Ovary (tissue), 3 donors: ENCODE measurements at regions not wholly inside any gene's neighbourhood (a gene's known extent, or its start where the extent isn't known, plus 50 kb on each side); places are given as distances from the start of the nearest gene placed in this dataset.

ENCODE experiments used
- CTCF ChIP-seq, 3 donors: fragments of 450-650 bp in 2 of 3; fragments of 200-600 bp in 1 of 3; IDR thresholded peaks; one replicate each; pipeline versions ENCODE4 v1.5.1 to v1.8.0; 2016 to 2022; ENCODE audit warnings: antibody characterized with exemption in 3 of 3, mild to moderate bottlenecking in 1 of 3
- POLR2A ChIP-seq: fragments of 450-650 bp; IDR thresholded peaks from one replicate; pipeline ENCODE4 v1.6.1; 2017; ENCODE audit warnings: antibody characterized with exemption, mild to moderate bottlenecking, moderate library complexity
- donor health status: DM: no; HTN: no; CAD: no.

- TF ChIP-seq CTCF (IDR thresholded peaks at IDR 0.05) (no peak), POLR2A (no peak)
Measured at GRCh38 chr7:96933067-96933645, 72.2 kb upstream of the DLX6 start.
